IMR-90 (cell line): ENCODE measurements at regions not wholly inside any gene's neighbourhood (a gene's known extent, or its start where the extent isn't known, plus 50 kb on each side); places are given as distances from the start of the nearest gene placed in this dataset.

ENCODE experiments used
- ATAC-seq: fragments of 200-7000 bp; cut with Tn5 transposase; 2 replicates; pipeline ENCODE4 v1.9.1; 2020; ENCODE audit warnings: low read depth, mild to moderate bottlenecking, moderate library complexity
- BruUV-seq: library from RNA; stranded (reverse); fragments of 400-500 nt; replicated peaks from 2 replicates; lab custom pipeline; 2021; lab: Mats Ljungman, UMichigan
- CTCF ChIA-PET: fragments of 300-600 bp; formaldehyde crosslinking; extraction: SDS; loops from one replicate; lab custom pipeline; 2021; ENCODE audit warnings: antibody characterized with exemption; lab: Yijun Ruan, JAX
- POLR2A ChIA-PET: fragments of 300-600 bp; sonication (Branson Sonifier 250); formaldehyde crosslinking; loops from one replicate; lab custom pipeline; 2022; ENCODE audit warnings: antibody characterized with exemption; ENCODE audit not compliant: unreplicated experiment; lab: Charles Lee
- DNase-seq: peaks from one replicate; pipeline ENCODE4 v3.0.0; 2013
- H2AFZ ChIP-seq: replicated peaks from 2 replicates; pipeline ENCODE3; 2013; ENCODE audit warnings: low read length, mild to moderate bottlenecking; ENCODE audit not compliant: poor library complexity
- H2AK5ac ChIP-seq: 2 replicates; pipeline ENCODE4 v1.6.1; 2013; ENCODE audit warnings: low read depth, low read length, inconsistent platforms
- H2AK9ac ChIP-seq: replicated peaks from 2 replicates; pipeline ENCODE3; 2013; ENCODE audit warnings: mild to moderate bottlenecking, low read depth, low read length, moderate library complexity; ENCODE audit not compliant: poor library complexity
- H2BK120ac ChIP-seq: 2 replicates; pipeline ENCODE4 v1.6.1; 2013; ENCODE audit warnings: low read depth, low read length, inconsistent platforms
- H2BK15ac ChIP-seq: 3 replicates; pipeline ENCODE4 v1.6.1; 2013; ENCODE audit warnings: low read depth, low read length, inconsistent platforms
- H2BK20ac ChIP-seq: 2 replicates; pipeline ENCODE4 v1.6.1; 2013; ENCODE audit warnings: low read depth, mild to moderate bottlenecking, inconsistent platforms, low read length, moderate library complexity
- H2BK5ac ChIP-seq: 2 replicates; pipeline ENCODE4 v1.6.1; 2013; ENCODE audit warnings: mild to moderate bottlenecking, low read depth, low read length, inconsistent platforms; ENCODE audit not compliant: poor library complexity, severe bottlenecking
- H3K14ac ChIP-seq: replicated peaks from 2 replicates; pipeline ENCODE4 v1.6.1; 2013; ENCODE audit warnings: low read depth, low read length, inconsistent platforms
- H3K18ac ChIP-seq: 2 replicates; pipeline ENCODE4 v1.6.1; 2013; ENCODE audit warnings: low read depth, low read length, control low read depth
- H3K23ac ChIP-seq: 2 replicates; pipeline ENCODE4 v1.6.1; 2013; ENCODE audit warnings: low read depth, low read length, inconsistent platforms
- H3K27ac ChIP-seq: 2 replicates; pipeline ENCODE4 v1.5.1; 2013; ENCODE audit warnings: mild to moderate bottlenecking, control low read depth, low read length; ENCODE audit not compliant: insufficient read depth
- H3K27me3 ChIP-seq: 2 replicates; pipeline ENCODE4 v1.6.1; 2013; ENCODE audit warnings: low read length; ENCODE audit not compliant: control insufficient read depth, insufficient read depth
- H3K36me3 ChIP-seq: 2 replicates; pipeline ENCODE4 v1.6.1; 2013; ENCODE audit warnings: low read length, mixed read lengths; ENCODE audit not compliant: control insufficient read depth, insufficient read depth
- H3K4ac ChIP-seq: 2 replicates; pipeline ENCODE4 v1.6.1; 2013; ENCODE audit warnings: low read depth, low read length, inconsistent platforms
- H3K4me1 ChIP-seq: 2 replicates; pipeline ENCODE4 v1.6.1; 2013; ENCODE audit warnings: low read length, mixed read lengths; ENCODE audit not compliant: control insufficient read depth, insufficient read depth
- H3K4me2 ChIP-seq: 2 replicates; pipeline ENCODE4 v1.6.1; 2013; ENCODE audit warnings: low read depth, mild to moderate bottlenecking, control low read depth, low read length, moderate library complexity
- H3K4me3 ChIP-seq: 2 replicates; pipeline ENCODE4 v1.5.1; 2013; ENCODE audit warnings: low read depth, mild to moderate bottlenecking, control low read depth, low read length, moderate library complexity; ENCODE audit not compliant: insufficient read depth
- H3K56ac ChIP-seq: 2 replicates; pipeline ENCODE4 v1.6.1; 2013; ENCODE audit warnings: low read length, inconsistent platforms; ENCODE audit not compliant: insufficient read depth; ENCODE audit errors: extremely low read depth
- H3K79me1 ChIP-seq, 2 experiments: 2 replicates each; pipeline ENCODE4 v1.6.1; 2013; ENCODE audit warnings: low read length in 2 of 2, inconsistent platforms in 1 of 2, low read depth in 1 of 2
- H3K9ac ChIP-seq: 2 replicates; pipeline ENCODE4 v1.6.1; 2013; ENCODE audit warnings: low read depth, low read length, control low read depth
- H3K9me1 ChIP-seq: 2 replicates; pipeline ENCODE4 v1.6.1; 2013; ENCODE audit warnings: low read length, inconsistent platforms; ENCODE audit not compliant: insufficient read depth
- H3K9me3 ChIP-seq: 2 replicates; pipeline ENCODE4 v1.6.1; 2013; ENCODE audit warnings: low read length; ENCODE audit not compliant: control insufficient read depth, insufficient read depth
- H4K20me1 ChIP-seq: 2 replicates; pipeline ENCODE4 v1.6.1; 2013; ENCODE audit warnings: low read length, inconsistent platforms; ENCODE audit not compliant: insufficient read depth
- H4K5ac ChIP-seq: 2 replicates; pipeline ENCODE4 v1.6.1; 2013; ENCODE audit warnings: mild to moderate bottlenecking, low read depth, low read length, control low read depth
- H4K8ac ChIP-seq, 2 experiments: 2 replicates each; pipeline ENCODE4 v1.6.1; 2013; ENCODE audit warnings: low read depth in 2 of 2, low read length in 2 of 2, control low read depth in 1 of 2, inconsistent platforms in 1 of 2
- H4K91ac ChIP-seq: 2 replicates; pipeline ENCODE4 v1.6.1; 2013; ENCODE audit warnings: low read depth, low read length, inconsistent platforms; ENCODE audit not compliant: insufficient read depth
- CEBPB ChIP-seq: IDR thresholded peaks from 2 replicates; pipeline ENCODE4 v1.6.1; 2012; ENCODE audit warnings: low read depth, low read length, improper control_type of control experiment
- CHD1 ChIP-seq: IDR thresholded peaks from 2 replicates; pipeline ENCODE4 v1.6.1; 2012; ENCODE audit warnings: low read depth, low read length, improper control_type of control experiment
- CTCF ChIP-seq: conservative IDR thresholded peaks from 2 replicates; pipeline ENCODE4 v1.5.1; 2012; ENCODE audit warnings: mild to moderate bottlenecking, low read depth, low read length, improper control_type of control experiment
- FOS ChIP-seq: fragments of 150-350 bp; IDR thresholded peaks from 2 replicates; pipeline ENCODE4 v1.6.1; 2016; ENCODE audit warnings: low read depth, low read length
- MAFK ChIP-seq: IDR thresholded peaks from 2 replicates; pipeline ENCODE4 v1.6.1; 2012; ENCODE audit warnings: low read depth, low read length, improper control_type of control experiment
- RAD21 ChIP-seq: IDR thresholded peaks from 2 replicates; pipeline ENCODE4 v1.6.1; 2012; ENCODE audit warnings: low read length, improper control_type of control experiment
- RCOR1 ChIP-seq: IDR thresholded peaks from 2 replicates; pipeline ENCODE4 v1.6.1; 2012; ENCODE audit warnings: mild to moderate bottlenecking, low read length, improper control_type of control experiment; ENCODE audit not compliant: insufficient replicate concordance
- RFX5 ChIP-seq: IDR thresholded peaks from 2 replicates; pipeline ENCODE4 v1.8.0; 2012; ENCODE audit warnings: low read depth, mild to moderate bottlenecking, low read length, moderate library complexity
- USF2 ChIP-seq: fragments of 150-350 bp; IDR thresholded peaks from 2 replicates; pipeline ENCODE4 v1.6.1; 2017; ENCODE audit warnings: mild to moderate bottlenecking, antibody characterized with exemption, low read length, low read depth
- WGBS, 2 experiments: methylation state at CpG; one replicate each; pipeline versions ENCODE4 v1.1.5 to v1.1.7; 2013; ENCODE audit warnings: missing lambda C conversion rate in 2 of 2; ENCODE audit not compliant: insufficient read length in 1 of 2; ENCODE audit errors: extremely low coverage in 2 of 2; 5-methylcytosine and 5-hydroxymethylcytosine counted together
- dilution Hi-C: fragments of 300-500 bp; cut with HindIII; formaldehyde crosslinking; loops from one replicate; pipeline ENCODE4 v1.14.3; 2018; ENCODE audit warnings: low sequenced_read_pairs; ENCODE audit not compliant: unreplicated experiment
- in situ Hi-C: fragments of 300-500 bp; cut with MboI; formaldehyde crosslinking; loops from 3 replicates; pipeline ENCODE4 v1.14.3; 2019; ENCODE audit warnings: low sequenced_read_pairs, inconsistent platforms, mixed read lengths
- intact Hi-C: fragments of 100-400 bp; cut with micrococcal nuclease; formaldehyde crosslinking; loops from 2 replicates; pipeline ENCODE4 v1.10.0; 2022

- no peak overlapping the region for H2BK5ac ChIP-seq
- H3K14ac ChIP-seq = no peak overlapping the region
- dilution Hi-C loops = no loop called here
- H3K79me1 ChIP-seq = no peaks in the 10 kb centered on the region
- no peaks in the 10 kb centered on the region for H3K27me3 ChIP-seq
- H2AFZ ChIP-seq = no peak overlapping the region
- ATAC-seq (no peak), DNase-seq (no peak)
- H3K4ac ChIP-seq = no peak overlapping the region
- no TSS peak for BruUV-seq
- H3K36me3 ChIP-seq = no peaks in the 10 kb centered on the region
- TF ChIP-seq CHD1 (no peak), FOS (no peak), RAD21 (no peak), CTCF (no peak), MAFK (no peak), USF2 (no peak), CEBPB (no peak), RCOR1 (no peak), RFX5 (no peak)
- H3K4me3 ChIP-seq = no peak overlapping the region
- H4K91ac ChIP-seq = no peak overlapping the region
- no peak overlapping the region for H3K27ac ChIP-seq
- no peaks in the 10 kb centered on the region for H3K4me1 ChIP-seq
- H3K4me2 ChIP-seq = no peak overlapping the region
- H2BK15ac ChIP-seq = no peak overlapping the region
- no peak overlapping the region for H2AK9ac ChIP-seq
- H4K20me1 ChIP-seq = no peaks in the 10 kb centered on the region
- no peak overlapping the region for H3K18ac ChIP-seq
- H3K23ac ChIP-seq = no peak overlapping the region
- CTCF ChIA-PET = no interaction called here
- in situ Hi-C loops = no loop called here
- no peaks in the 10 kb centered on the region for H3K9me1 ChIP-seq
- no peak overlapping the region for H3K56ac ChIP-seq
- H2BK20ac ChIP-seq = no peak overlapping the region
- no peak overlapping the region for H3K9ac ChIP-seq
- no peak overlapping the region for H4K5ac ChIP-seq
- H4K8ac ChIP-seq = no peak overlapping the region
- POLR2A ChIA-PET = no interaction called here
- H2BK120ac ChIP-seq = no peak overlapping the region
- H3K9me3 ChIP-seq = peaks cover 28% of the 10 kb centered on the region
- WGBS, 2 experiments = 84% methylated on average over 12 of the region's 37 CpGs; no CpG with 5 or more reads in 1 of the 2 experiments
- no peak overlapping the region for H2AK5ac ChIP-seq
- intact Hi-C loops = no loop called here
Measured at GRCh38 chrX:555725-556666, 74.6 kb upstream of the SHOX start.
